Natural killer cell treated with Interleukin-12 subunit alpha and Interleukin-12 subunit beta and Interleukin-15 and Interleukin-18, amount 100 ng/mL, for 72 hours (primary cell): ENCODE measurements at regions not wholly inside any gene's neighbourhood (a gene's known extent, or its start where the extent isn't known, plus 50 kb on each side); places are given as distances from the start of the nearest gene placed in this dataset.
"Not testable (repeated sequence)": the region's sequence is repeated elsewhere in the genome, so short reads cannot be mapped to it uniquely, and the experiment has no call there.

Experiments used
- ATAC-seq, 2 donors: fragments of 150-1000 bp; cut with Tn5 transposase in 1 of 2; sonication (Bioruptor Pico), chemical (Tn5 transposase) in 1 of 2; 2 replicates each; pipeline ENCODE4 v1.10.0; 2021
- DNase-seq: peaks from one replicate; pipeline ENCODE4 v3.0.0; 2022; ENCODE audit warnings: low spot score
- H3K27ac Mint-ChIP-seq, 2 donors: 1 replicate in 1 of 2; 2 replicates in 1 of 2; pipeline ENCODE4 v1.8.0; 2022; ENCODE audit warnings: mixed read lengths in 2 of 2, mild to moderate bottlenecking in 1 of 2, moderate library complexity in 1 of 2
- H3K27me3 Mint-ChIP-seq, 2 donors: 1 replicate in 1 of 2; 2 replicates in 1 of 2; pipeline ENCODE4 v1.8.0; 2022; ENCODE audit warnings: mixed read lengths in 2 of 2
- H3K36me3 Mint-ChIP-seq: one replicate; pipeline ENCODE4 v1.8.0; 2022; ENCODE audit warnings: mixed read lengths
- H3K4me1 Mint-ChIP-seq, 2 donors: 1 replicate in 1 of 2; 2 replicates in 1 of 2; pipeline ENCODE4 v1.8.0; 2022; ENCODE audit warnings: low read depth in 2 of 2, mixed read lengths in 2 of 2, mild to moderate bottlenecking in 1 of 2
- H3K4me3 Mint-ChIP-seq: one replicate; pipeline ENCODE4 v1.8.0; 2022; ENCODE audit warnings: mixed read lengths
- H3K9me3 Mint-ChIP-seq: 2 replicates; pipeline ENCODE4 v1.8.0; 2022; ENCODE audit warnings: mixed read lengths

- no peaks in the 10 kb centered on the region for H3K36me3 Mint-ChIP-seq
- no peak overlapping the region for H3K4me3 Mint-ChIP-seq
- no peak overlapping the region for H3K27ac Mint-ChIP-seq
- H3K9me3 Mint-ChIP-seq, result no peaks in the 10 kb centered on the region
- no peaks in the 10 kb centered on the region for H3K27me3 Mint-ChIP-seq
- no peaks in the 10 kb centered on the region for H3K4me1 Mint-ChIP-seq
- ATAC-seq (no peak), DNase-seq (no peak)
Measured at GRCh38 chr6:134816300-134816699, 133.6 kb downstream of the ALDH8A1 start.

GRCh38 chr6:134814076-134814695 is 135.7 kb downstream of the ALDH8A1 start:
- peaks cover 0 to 3% of the 10 kb centered on the region in 2 donors for H3K27me3 Mint-ChIP-seq
- no peaks in the 10 kb centered on the region for H3K9me3 Mint-ChIP-seq
- no peaks in the 10 kb centered on the region for H3K4me1 Mint-ChIP-seq
- H3K27ac Mint-ChIP-seq, result no peak overlapping the region
- no peak for DNase-seq
- no peak for ATAC-seq
- no peak overlapping the region for H3K4me3 Mint-ChIP-seq
- no peaks in the 10 kb centered on the region for H3K36me3 Mint-ChIP-seq

GRCh38 chr6:134813146-134813545 is 136.8 kb downstream of the ALDH8A1 start:
- H3K4me3 Mint-ChIP-seq, result no peak overlapping the region
- peaks cover 0 to 3% of the 10 kb centered on the region in 2 donors for H3K27me3 Mint-ChIP-seq
- no peaks in the 10 kb centered on the region for H3K4me1 Mint-ChIP-seq
- no peak overlapping the region for H3K27ac Mint-ChIP-seq
- H3K9me3 Mint-ChIP-seq, result no peaks in the 10 kb centered on the region
- ATAC-seq, result no peak
- DNase-seq, result no peak
- H3K36me3 Mint-ChIP-seq, result no peaks in the 10 kb centered on the region

GRCh38 chr6:134810402-134810801 is 139.5 kb downstream of the ALDH8A1 start:
- DNase-seq, result no peak
- Mint-ChIP-seq H3K36me3 (no peaks in the 10 kb centered on the region), H3K27me3 (peaks cover 10 to 11% of the 10 kb centered on the region in 2 donors), H3K4me3 (no peak overlapping the region), H3K9me3 (no peaks in the 10 kb centered on the region), H3K27ac (no peak overlapping the region), H3K4me1 (no peaks in the 10 kb centered on the region)
- no peak for ATAC-seq

- ATAC-seq, result no peak
- Mint-ChIP-seq H3K9me3 (no peaks in the 10 kb centered on the region), H3K27me3 (peaks cover 10 to 11% of the 10 kb centered on the region in 2 donors), H3K27ac (no peak overlapping the region), H3K4me3 (no peak overlapping the region), H3K36me3 (no peaks in the 10 kb centered on the region), H3K4me1 (no peaks in the 10 kb centered on the region)
- DNase-seq, result no peak
Measured at GRCh38 chr6:134809130-134809529, 140.8 kb downstream of the ALDH8A1 start.

- Mint-ChIP-seq H3K4me3 (no peak overlapping the region), H3K4me1 (no peaks in the 10 kb centered on the region), H3K27ac (no peak overlapping the region), H3K27me3 (peaks cover 13 to 17% of the 10 kb centered on the region in 2 donors), H3K9me3 (no peaks in the 10 kb centered on the region), H3K36me3 (no peaks in the 10 kb centered on the region)
- ATAC-seq, result no peak
- DNase-seq, result no peak
Measured at GRCh38 chr6:134806180-134806798, 143.6 kb downstream of the ALDH8A1 start.

- Mint-ChIP-seq H3K27me3 (peaks cover 12 to 19% of the 10 kb centered on the region in 2 donors), H3K36me3 (no peaks in the 10 kb centered on the region), H3K4me3 (no peak overlapping the region), H3K9me3 (no peaks in the 10 kb centered on the region), H3K4me1 (no peaks in the 10 kb centered on the region), H3K27ac (no peak overlapping the region)
- ATAC-seq, result no peak
- no peak for DNase-seq
Measured at GRCh38 chr6:134805168-134805567, 144.7 kb downstream of the ALDH8A1 start.

GRCh38 chr6:134804311-134804710 is 145.6 kb downstream of the ALDH8A1 start:
- not testable (repeated sequence) for H3K9me3 Mint-ChIP-seq, DNase-seq, H3K36me3 Mint-ChIP-seq, ATAC-seq, H3K4me1 Mint-ChIP-seq, H3K27ac Mint-ChIP-seq, H3K4me3 Mint-ChIP-seq
- peaks cover 14 to 19% of the 10 kb centered on the region in 2 donors for H3K27me3 Mint-ChIP-seq

GRCh38 chr6:134802426-134803058 is 147.4 kb downstream of the ALDH8A1 start:
- DNase-seq (no peak), ATAC-seq (no peak)
- Mint-ChIP-seq H3K27me3 (peaks cover 13 to 16% of the 10 kb centered on the region in 2 donors), H3K27ac (no peak overlapping the region), H3K36me3 (no peaks in the 10 kb centered on the region), H3K9me3 (no peaks in the 10 kb centered on the region), H3K4me3 (no peak overlapping the region), H3K4me1 (no peaks in the 10 kb centered on the region)

GRCh38 chr6:134797400-134798113 is 152.3 kb downstream of the ALDH8A1 start:
- Mint-ChIP-seq H3K27ac (no peak overlapping the region), H3K9me3 (no peaks in the 10 kb centered on the region), H3K36me3 (peaks cover 8% of the 10 kb centered on the region), H3K4me3 (no peak overlapping the region), H3K27me3 (peaks cover 10 to 22% of the 10 kb centered on the region in 2 donors), H3K4me1 (no peaks in the 10 kb centered on the region)
- DNase-seq, result no peak
- ATAC-seq, result no peak

GRCh38 chr6:134795691-134796090 is 154.2 kb downstream of the ALDH8A1 start:
- Mint-ChIP-seq H3K27ac (no peak overlapping the region), H3K36me3 (peaks cover 24% of the 10 kb centered on the region), H3K4me1 (no peaks in the 10 kb centered on the region), H3K9me3 (peaks cover 9% of the 10 kb centered on the region), H3K4me3 (no peak overlapping the region), H3K27me3 (peaks cover 7 to 23% of the 10 kb centered on the region in 2 donors)
- no peak for DNase-seq
- no peak for ATAC-seq

GRCh38 chr6:134795001-134795400 is 154.9 kb downstream of the ALDH8A1 start:
- peaks cover 13% of the 10 kb centered on the region for H3K9me3 Mint-ChIP-seq

GRCh38 chr6:134791243-134791843 is 158.6 kb downstream of the ALDH8A1 start:
- not testable (repeated sequence) for H3K4me1 Mint-ChIP-seq

More at GRCh38 chr6:134795001-134795400, 154.9 kb downstream of the ALDH8A1 start:
- H3K4me1 Mint-ChIP-seq, result no peaks in the 10 kb centered on the region
- H3K27me3 Mint-ChIP-seq, result peaks cover 5 to 29% of the 10 kb centered on the region in 2 donors
- peaks cover 31% of the 10 kb centered on the region for H3K36me3 Mint-ChIP-seq
- no peak for ATAC-seq
- no peak overlapping the region for H3K27ac Mint-ChIP-seq
- no peak overlapping the region for H3K4me3 Mint-ChIP-seq
- DNase-seq, result no peak

More at GRCh38 chr6:134791243-134791843, 158.6 kb downstream of the ALDH8A1 start:
- Mint-ChIP-seq H3K27me3 (peaks cover 4 to 34% of the 10 kb centered on the region in 2 donors), H3K36me3 (peaks cover 32% of the 10 kb centered on the region), H3K9me3 (peaks cover 13% of the 10 kb centered on the region)
- not testable (repeated sequence) for H3K27ac Mint-ChIP-seq, ATAC-seq, H3K4me3 Mint-ChIP-seq, DNase-seq
